ENCODE measurements at regions not wholly inside any gene's neighbourhood (a gene's known extent, or its start where the extent isn't known, plus 50 kb on each side); places are given as distances from the start of the nearest gene placed in this dataset.
"Not testable (repeated sequence)": the region's sequence is repeated elsewhere in the genome, so short reads cannot be mapped to it uniquely, and the experiment has no call there.

- not testable (repeated sequence) for TF ChIP-seq CTCF, POLR2A (IDR thresholded peaks at IDR 0.05)
These were observed 144.1 kb upstream of the ATP2B2 start for GRCh38 chr3:10649463-10649862.

All from testis (tissue), 2 donors.